RWPE2 (cell line): ENCODE measurements at regions not wholly inside any gene's neighbourhood (a gene's known extent, or its start where the extent isn't known, plus 50 kb on each side); places are given as distances from the start of the nearest gene placed in this dataset.

Experiments
- ATAC-seq: fragments of 200-7000 bp; cut with Tn5 transposase; 3 replicates; pipeline ENCODE4 v1.9.1; 2021; ENCODE audit warnings: low read depth
- DNase-seq: peaks from one replicate; pipeline ENCODE4 v3.0.0-alpha.2; 2020; ENCODE audit warnings: low spot score
- H3K27ac ChIP-seq: fragments of 450-650 bp; 2 replicates; pipeline ENCODE4 v1.5.1; 2017; ENCODE audit warnings: mild to moderate bottlenecking; ENCODE audit not compliant: poor library complexity, severe bottlenecking
- H3K27me3 ChIP-seq: fragments of 250-450 bp; sonication (Bioruptor Pico); 2 replicates; pipeline ENCODE4 v1.5.1; 2021; ENCODE audit warnings: mild to moderate bottlenecking, moderate library complexity; ENCODE audit not compliant: insufficient read depth, poor library complexity, severe bottlenecking
- H3K36me3 ChIP-seq: fragments of 250-450 bp; sonication (Bioruptor Pico); 2 replicates; pipeline ENCODE4 v1.5.1; 2020; ENCODE audit warnings: low read depth, mild to moderate bottlenecking, moderate library complexity
- H3K4me1 ChIP-seq: fragments of 250-450 bp; sonication (Bioruptor Pico); 2 replicates; pipeline ENCODE4 v1.5.1; 2021; ENCODE audit warnings: mild to moderate bottlenecking, moderate library complexity; ENCODE audit not compliant: insufficient read depth, poor library complexity, severe bottlenecking
- H3K4me3 ChIP-seq: fragments of 250-450 bp; sonication (Bioruptor Pico); 2 replicates; pipeline ENCODE4 v1.5.1; 2021; ENCODE audit warnings: mild to moderate bottlenecking, moderate library complexity; ENCODE audit not compliant: severe bottlenecking
- H3K9me3 ChIP-seq: fragments of 250-450 bp; sonication (Bioruptor Pico); 2 replicates; pipeline ENCODE4 v1.5.1; 2021; ENCODE audit warnings: mild to moderate bottlenecking, moderate library complexity; ENCODE audit not compliant: severe bottlenecking
- TF ChIP-seq, protein P1 (sequence below): fragments of 450-650 bp; IDR thresholded peaks from one replicate; pipeline ENCODE4 v1.5.1; 2017; ENCODE audit warnings: mild to moderate bottlenecking, moderate library complexity; ENCODE audit not compliant: poor library complexity, severe bottlenecking

DNA sequence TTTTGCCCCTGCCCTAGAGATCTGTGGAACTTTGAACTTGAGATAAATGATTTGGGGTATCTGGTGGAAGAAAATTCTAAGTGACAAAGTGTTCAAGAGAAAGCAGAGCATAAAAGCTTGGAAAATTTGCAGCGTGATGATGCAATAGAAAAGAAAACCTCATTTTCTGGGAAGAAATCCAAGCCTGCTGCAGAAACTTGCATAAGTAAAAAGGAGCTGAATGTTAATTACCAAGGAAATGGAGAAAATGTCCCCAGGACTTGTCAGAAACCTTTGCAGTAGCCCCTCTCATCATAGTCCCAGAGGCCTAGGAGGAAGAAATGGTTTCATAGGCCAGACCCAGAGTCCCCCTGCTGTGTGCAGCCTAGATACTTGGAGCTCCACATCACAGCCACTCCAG lies 686.9 kb downstream of the FAM181B start:
- Histone ChIP-seq H3K4me3 (no peak overlapping the region), H3K4me1 (no peaks in the 10 kb centered on the region), H3K9me3 (no peaks in the 10 kb centered on the region), H3K27me3 (no peaks in the 10 kb centered on the region), H3K27ac (no peak overlapping the region), H3K36me3 (no peaks in the 10 kb centered on the region)
- DNase-seq (no peak), ATAC-seq (no peak)
- TF ChIP-seq, protein P1, sequence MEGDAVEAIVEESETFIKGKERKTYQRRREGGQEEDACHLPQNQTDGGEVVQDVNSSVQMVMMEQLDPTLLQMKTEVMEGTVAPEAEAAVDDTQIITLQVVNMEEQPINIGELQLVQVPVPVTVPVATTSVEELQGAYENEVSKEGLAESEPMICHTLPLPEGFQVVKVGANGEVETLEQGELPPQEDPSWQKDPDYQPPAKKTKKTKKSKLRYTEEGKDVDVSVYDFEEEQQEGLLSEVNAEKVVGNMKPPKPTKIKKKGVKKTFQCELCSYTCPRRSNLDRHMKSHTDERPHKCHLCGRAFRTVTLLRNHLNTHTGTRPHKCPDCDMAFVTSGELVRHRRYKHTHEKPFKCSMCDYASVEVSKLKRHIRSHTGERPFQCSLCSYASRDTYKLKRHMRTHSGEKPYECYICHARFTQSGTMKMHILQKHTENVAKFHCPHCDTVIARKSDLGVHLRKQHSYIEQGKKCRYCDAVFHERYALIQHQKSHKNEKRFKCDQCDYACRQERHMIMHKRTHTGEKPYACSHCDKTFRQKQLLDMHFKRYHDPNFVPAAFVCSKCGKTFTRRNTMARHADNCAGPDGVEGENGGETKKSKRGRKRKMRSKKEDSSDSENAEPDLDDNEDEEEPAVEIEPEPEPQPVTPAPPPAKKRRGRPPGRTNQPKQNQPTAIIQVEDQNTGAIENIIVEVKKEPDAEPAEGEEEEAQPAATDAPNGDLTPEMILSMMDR: no peak

DNA sequence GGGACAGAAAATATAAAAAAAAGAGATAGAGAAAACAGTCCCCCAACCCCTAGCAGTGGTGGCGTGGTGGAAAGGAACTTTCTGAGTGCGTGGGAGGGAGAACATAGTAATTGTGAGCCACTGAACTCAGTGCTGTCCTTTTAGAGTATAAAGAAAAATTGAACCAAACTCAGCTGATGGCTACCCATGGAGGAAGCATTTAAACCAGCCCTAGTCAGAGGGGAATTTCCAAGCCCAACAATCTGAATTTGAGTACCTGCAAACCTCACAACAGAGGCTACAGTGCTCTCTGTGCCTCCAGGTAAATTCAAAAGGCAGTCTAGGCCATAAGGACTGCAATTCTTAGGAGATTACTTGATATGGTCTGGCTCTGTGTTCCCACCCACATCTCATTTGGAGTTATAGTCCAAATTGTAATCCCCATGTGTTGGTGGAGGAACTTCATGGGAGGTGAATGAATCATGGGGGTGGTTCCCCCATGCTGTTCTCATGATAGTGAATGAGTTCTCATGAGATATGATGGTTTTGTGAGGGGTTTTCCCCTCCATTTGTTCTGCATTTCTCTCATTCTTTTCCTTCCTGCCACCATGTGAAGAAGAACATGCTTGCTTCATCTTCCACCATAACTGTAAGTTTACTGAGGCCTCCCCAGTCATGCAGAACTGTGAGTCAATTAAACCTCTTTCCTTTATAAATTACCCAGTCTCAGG lies 687.8 kb downstream of the FAM181B start:
- H3K4me3 ChIP-seq: no peak overlapping the region
- H3K36me3 ChIP-seq: no peaks in the 10 kb centered on the region
- no peaks in the 10 kb centered on the region for H3K4me1 ChIP-seq
- no peak for ATAC-seq
- H3K27ac ChIP-seq: no peak overlapping the region
- no peaks in the 10 kb centered on the region for H3K9me3 ChIP-seq
- TF ChIP-seq, protein P1: no peak
- no peak for DNase-seq
- H3K27me3 ChIP-seq: no peaks in the 10 kb centered on the region

DNA sequence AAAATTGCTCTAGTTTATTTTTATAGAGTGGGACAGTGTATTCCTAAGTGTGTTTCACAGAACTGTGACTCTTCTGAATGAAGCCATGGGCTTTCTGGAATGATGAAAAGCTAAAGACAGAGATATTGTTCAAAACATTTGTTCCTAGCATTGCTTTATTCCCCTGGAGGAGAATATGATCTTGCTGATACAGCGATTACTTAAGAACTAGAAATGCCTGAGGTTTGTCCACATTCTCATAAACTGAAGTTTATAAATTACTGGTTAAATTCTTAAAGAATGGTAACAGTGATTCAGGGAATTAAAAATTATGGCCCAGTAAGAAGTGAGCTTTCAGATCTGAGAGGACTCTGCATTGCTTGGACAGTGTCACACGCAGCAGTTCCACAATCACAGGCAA lies 690.3 kb downstream of the FAM181B start:
- DNase-seq (no peak), ATAC-seq (no peak)
- no peak overlapping the region for H3K4me3 ChIP-seq
- no peak overlapping the region for H3K27ac ChIP-seq
- H3K27me3 ChIP-seq: no peaks in the 10 kb centered on the region
- no peaks in the 10 kb centered on the region for H3K4me1 ChIP-seq
- no peaks in the 10 kb centered on the region for H3K36me3 ChIP-seq
- no peaks in the 10 kb centered on the region for H3K9me3 ChIP-seq
- TF ChIP-seq, protein P1: no peak

DNA sequence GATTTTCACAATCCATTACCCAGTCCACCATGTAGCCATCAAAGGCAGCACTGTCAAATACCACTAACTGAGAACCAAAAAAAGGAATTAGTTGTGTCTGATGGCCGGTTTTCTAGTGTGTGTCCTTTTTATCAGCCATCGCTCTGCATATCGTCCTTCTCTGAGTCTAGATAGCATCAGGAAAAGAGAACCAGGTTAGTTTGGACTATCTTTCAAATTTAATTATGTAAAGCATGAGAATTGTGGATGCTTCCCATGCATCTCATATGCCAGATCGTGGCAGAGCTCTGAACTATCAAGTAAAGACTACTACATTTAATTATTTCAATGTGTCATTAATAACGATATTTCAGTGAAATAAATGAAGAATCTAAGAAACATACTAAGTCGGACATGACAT lies 691.9 kb downstream of the FAM181B start:
- ATAC-seq: no peak
- no peaks in the 10 kb centered on the region for H3K27me3 ChIP-seq
- H3K27ac ChIP-seq: no peak overlapping the region
- no peak for DNase-seq
- TF ChIP-seq, protein P1: no peak
- no peaks in the 10 kb centered on the region for H3K9me3 ChIP-seq
- H3K36me3 ChIP-seq: no peaks in the 10 kb centered on the region
- no peaks in the 10 kb centered on the region for H3K4me1 ChIP-seq
- H3K4me3 ChIP-seq: no peak overlapping the region

DNA sequence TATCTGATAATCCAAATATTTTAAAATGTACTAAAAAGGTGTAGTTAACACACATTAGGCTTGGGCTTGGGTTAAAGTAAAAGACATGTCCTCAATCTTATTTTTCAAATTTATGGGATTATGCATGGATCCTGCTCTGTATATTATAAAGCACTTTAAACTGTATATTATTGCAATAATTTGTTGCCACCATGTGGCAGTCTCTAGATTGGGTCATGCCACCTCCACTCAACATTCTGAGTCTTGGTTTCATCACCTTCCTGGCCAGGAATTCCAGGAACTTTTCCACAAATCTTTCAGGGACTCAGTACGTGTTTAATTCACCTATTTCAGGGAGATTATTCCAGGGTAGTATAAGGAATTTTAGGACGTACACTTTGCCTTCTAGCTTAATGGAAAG lies 695.5 kb downstream of the FAM181B start:
- DNase-seq (no peak), ATAC-seq (no peak)
- Histone ChIP-seq H3K9me3 (no peaks in the 10 kb centered on the region), H3K4me1 (no peaks in the 10 kb centered on the region), H3K27ac (no peak overlapping the region), H3K36me3 (no peaks in the 10 kb centered on the region), H3K4me3 (no peak overlapping the region), H3K27me3 (no peaks in the 10 kb centered on the region)
- TF ChIP-seq, protein P1: peak; percentile 14
